Heart right ventricle (tissue), 16 donors: ENCODE measurements at regions not wholly inside any gene's neighbourhood (a gene's known extent, or its start where the extent isn't known, plus 50 kb on each side); places are given as distances from the start of the nearest gene placed in this dataset.

Experiments used
- ATAC-seq, 8 donors: fragments of 200-7000 bp; cut with Tn5 transposase; one replicate each; pipeline ENCODE4 v1.9.1; 2020; ENCODE audit warnings: mild to moderate bottlenecking in 8 of 8, moderate library complexity in 8 of 8, moderate number of reproducible peaks in 1 of 8
- DNase-seq, 2 donors: peaks; one replicate each; pipeline ENCODE4 v3.0.0-alpha.2; 2020
- H3K27ac ChIP-seq, 10 donors: fragments of 200-600 bp; sonication (generic) in 2 of 10; one replicate each; pipeline versions ENCODE4 v1.5.0 to v1.8.0; 2020 to 2022; ENCODE audit warnings: mild to moderate bottlenecking in 3 of 10
- H3K27me3 ChIP-seq, 7 donors: fragments of 200-600 bp; one replicate each; pipeline ENCODE4 v1.8.0; 2021 to 2022; ENCODE audit warnings: mild to moderate bottlenecking in 2 of 7
- H3K36me3 ChIP-seq, 9 donors: fragments of 200-600 bp; sonication (generic) in 1 of 9; one replicate each; pipeline versions ENCODE4 v1.5.0 to v1.8.0; 2020 to 2022; ENCODE audit warnings: mild to moderate bottlenecking in 2 of 9
- H3K4me1 ChIP-seq, 9 donors: fragments of 200-600 bp; sonication (generic) in 1 of 9; one replicate each; pipeline versions ENCODE4 v1.5.0 to v1.8.0; 2020 to 2022; ENCODE audit warnings: mild to moderate bottlenecking in 4 of 9
- H3K4me3 ChIP-seq, 10 donors: fragments of 200-600 bp; sonication (generic) in 2 of 10; one replicate each; pipeline versions ENCODE4 v1.5.0 to v1.8.0; 2020 to 2022; ENCODE audit warnings: mild to moderate bottlenecking in 7 of 10, moderate library complexity in 2 of 10
- H3K9me3 ChIP-seq, 11 donors: fragments of 200-600 bp in 10 of 11; sonication (generic) in 2 of 11; one replicate each; pipeline versions ENCODE4 v1.5.0 to v1.8.0; 2013 to 2022; ENCODE audit warnings: mild to moderate bottlenecking in 2 of 11, control low read depth in 1 of 11, moderate library complexity in 1 of 11
- WGBS, 2 donors: extraction: QIAGEN DNeasy Blood & Tissue Kit; methylation state at CpG; one replicate each; pipeline ENCODE4 v1.1.7; 2013; ENCODE audit warnings: inconsistent platforms in 1 of 2; 5-methylcytosine and 5-hydroxymethylcytosine counted together
- intact Hi-C, 10 donors: fragments of 100-400 bp; cut with DNase I; formaldehyde crosslinking; loops; one replicate each; pipeline versions ENCODE4 v1.11.1 to v1.14.2; 2022
- TF ChIP-seq, protein P1 (sequence below), 9 donors: fragments of 200-600 bp; sonication (generic) in 2 of 9; IDR thresholded peaks; one replicate each; pipeline versions ENCODE4 v1.5.0 to v1.8.0; 2021 to 2022; ENCODE audit warnings: antibody characterized with exemption in 9 of 9, mild to moderate bottlenecking in 5 of 9, moderate library complexity in 1 of 9
- donor health status: Arrhythmogenic right ventricular cardiomyopathy.
- donor health status: ischemic (EF 13 %, LVEDD 7.1; RV severe dilation, severe dysfunction).
- donor health status: healthy with polysubstance abuse.
- donor health status: DM: no; HTN: yes; CAD: no.
- donor health status: DM: no; HTN: no; CAD: no.
- donor health status: ischemic (EF 25% LVEDD 6.9; RV normal size, moderate dysfunction).
- donor health status: ischemic (EF 25% LVEDD 5.7; RV mildly dilated, moderate dysfunction).
- donor health status: healthy.
- donor health status: DM: yes; HTN: yes; CAD: no.
- donor health status: Ischemic cardiomyopathy.
- donor health status: ischemic (EF 35%, LVEDD 5.7; RV mildly dilated, moderate dysfunction).
- donor health status: nonischemic (EF 11% LVEDD 7.7; RV severe dilation, severe dysfunction).
- donor health status: DM: yes; HTN: yes; CAD: no.
- donor health status: PGD.
- donor health status: ischemic (EF 29% LVEDD 5.4; RV normal size, mild dysfunction).
- donor health status: nonischemic (EF 23%, LVEDD 6.1; RV moderate dilation, normal function).

GRCh38 chr6:106752641-106753040 is 123.3 kb downstream of the QRSL1 start:
- intact Hi-C loops, result no loop called here
- 65 to 74% methylated on average over 4 of the region's 4 CpGs for WGBS, 2 donors
- no peak overlapping the region for H3K4me3 ChIP-seq
- H3K27ac ChIP-seq, result no peak overlapping the region
- H3K9me3 ChIP-seq, result no peaks in the 10 kb centered on the region
- TF ChIP-seq, protein P1, sequence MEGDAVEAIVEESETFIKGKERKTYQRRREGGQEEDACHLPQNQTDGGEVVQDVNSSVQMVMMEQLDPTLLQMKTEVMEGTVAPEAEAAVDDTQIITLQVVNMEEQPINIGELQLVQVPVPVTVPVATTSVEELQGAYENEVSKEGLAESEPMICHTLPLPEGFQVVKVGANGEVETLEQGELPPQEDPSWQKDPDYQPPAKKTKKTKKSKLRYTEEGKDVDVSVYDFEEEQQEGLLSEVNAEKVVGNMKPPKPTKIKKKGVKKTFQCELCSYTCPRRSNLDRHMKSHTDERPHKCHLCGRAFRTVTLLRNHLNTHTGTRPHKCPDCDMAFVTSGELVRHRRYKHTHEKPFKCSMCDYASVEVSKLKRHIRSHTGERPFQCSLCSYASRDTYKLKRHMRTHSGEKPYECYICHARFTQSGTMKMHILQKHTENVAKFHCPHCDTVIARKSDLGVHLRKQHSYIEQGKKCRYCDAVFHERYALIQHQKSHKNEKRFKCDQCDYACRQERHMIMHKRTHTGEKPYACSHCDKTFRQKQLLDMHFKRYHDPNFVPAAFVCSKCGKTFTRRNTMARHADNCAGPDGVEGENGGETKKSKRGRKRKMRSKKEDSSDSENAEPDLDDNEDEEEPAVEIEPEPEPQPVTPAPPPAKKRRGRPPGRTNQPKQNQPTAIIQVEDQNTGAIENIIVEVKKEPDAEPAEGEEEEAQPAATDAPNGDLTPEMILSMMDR (IDR thresholded peaks at IDR 0.05), result no peak
- ATAC-seq, result no peak
- H3K4me1 ChIP-seq, result no peaks in the 10 kb centered on the region
- H3K36me3 ChIP-seq, result no peaks in the 10 kb centered on the region
- no peak for DNase-seq
- peaks cover 0 to 4% (median 0%) of the 10 kb centered on the region in 7 donors for H3K27me3 ChIP-seq

GRCh38 chr6:106751501-106752252 is 122.3 kb downstream of the QRSL1 start:
- H3K4me3 ChIP-seq, result no peak overlapping the region
- H3K27ac ChIP-seq, result no peak overlapping the region
- no peaks in the 10 kb centered on the region for H3K36me3 ChIP-seq
- ATAC-seq (no peak), DNase-seq (no peak)
- 82 to 84% methylated on average over 6 of the region's 6 CpGs for WGBS, 2 donors
- no peaks in the 10 kb centered on the region for H3K9me3 ChIP-seq
- TF ChIP-seq, protein P1 (IDR thresholded peaks at IDR 0.05), result no peak
- peaks cover 0 to 4% (median 0%) of the 10 kb centered on the region in 7 donors for H3K27me3 ChIP-seq
- no peaks in the 10 kb centered on the region for H3K4me1 ChIP-seq
- intact Hi-C loops, result no loop called here

DNA sequence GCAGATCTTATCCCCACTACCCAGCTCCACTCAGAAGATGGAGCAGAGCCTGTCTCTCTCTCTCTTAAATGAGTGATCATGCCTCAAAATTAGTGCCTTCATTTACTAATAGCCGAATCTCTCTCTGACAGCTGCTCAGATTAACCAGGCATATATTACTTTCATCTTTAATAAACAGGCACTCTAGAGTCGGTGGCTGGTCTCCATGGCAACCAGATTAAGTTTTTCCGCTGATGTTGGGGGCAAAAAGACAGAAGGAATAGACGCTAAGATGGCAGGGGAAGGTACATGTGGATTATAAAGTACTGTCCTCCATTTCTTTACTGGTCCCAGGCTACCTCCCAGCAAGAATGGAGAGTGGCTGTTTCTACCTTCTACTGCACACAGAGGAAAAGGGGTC is 121.6 kb downstream of the QRSL1 start:
- Histone ChIP-seq H3K27ac (no peak overlapping the region), H3K9me3 (no peaks in the 10 kb centered on the region), H3K4me3 (no peak overlapping the region), H3K4me1 (no peaks in the 10 kb centered on the region), H3K27me3 (peaks cover 0 to 4% (median 0%) of the 10 kb centered on the region in 7 donors), H3K36me3 (no peaks in the 10 kb centered on the region)
- intact Hi-C loops, result no loop called here
- WGBS, 2 donors, result 52 to 65% methylated on average over 4 of the region's 4 CpGs
- DNase-seq, result no peak
- no peak for ATAC-seq
- TF ChIP-seq, protein P1 (IDR thresholded peaks at IDR 0.05), result no peak

DNA sequence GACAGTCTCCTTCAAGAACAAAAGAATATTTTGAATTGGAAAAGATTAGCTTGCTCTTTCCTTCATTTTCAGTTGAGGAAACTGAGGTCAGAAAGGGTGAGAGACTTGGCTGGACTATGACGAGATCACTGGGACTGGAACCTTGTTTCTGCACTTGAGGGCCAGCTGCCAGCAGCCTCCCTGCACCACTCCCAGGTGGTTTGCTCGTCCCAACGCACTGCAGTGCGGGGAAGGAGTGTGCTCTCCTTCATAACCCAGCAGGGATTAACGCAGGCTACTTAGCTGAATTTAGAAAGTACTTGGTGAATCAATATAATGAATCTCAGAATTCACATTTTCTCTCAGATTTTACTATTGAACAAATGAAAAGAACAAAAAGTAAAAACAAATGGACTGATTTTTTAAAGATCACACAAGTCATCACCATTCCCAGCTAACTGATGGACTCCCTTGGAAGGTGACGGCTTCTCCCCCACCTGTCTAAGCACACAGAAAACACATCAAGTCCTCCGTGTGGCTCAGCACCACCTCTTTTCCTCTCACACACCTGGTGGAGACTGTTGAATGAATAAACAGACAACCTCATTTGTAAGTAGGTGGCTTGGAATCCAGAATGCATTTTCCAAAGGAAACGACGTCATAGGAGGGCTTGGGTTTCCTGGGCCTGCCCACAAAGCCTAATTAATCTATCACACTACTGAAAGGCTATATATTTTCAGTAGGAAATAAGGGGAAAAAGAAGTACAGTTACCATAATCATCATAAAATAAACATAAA is 121.0 kb downstream of the QRSL1 start:
- Histone ChIP-seq H3K4me3 (no peak overlapping the region), H3K27me3 (peaks cover 0 to 4% (median 0%) of the 10 kb centered on the region in 7 donors), H3K36me3 (no peaks in the 10 kb centered on the region), H3K9me3 (no peaks in the 10 kb centered on the region), H3K4me1 (no peaks in the 10 kb centered on the region), H3K27ac (no peak overlapping the region)
- 50 to 58% methylated on average over 9 of the region's 9 CpGs for WGBS, 2 donors
- DNase-seq, result no peak
- ATAC-seq, result no peak
- TF ChIP-seq, protein P1 (IDR thresholded peaks at IDR 0.05), result no peak
- intact Hi-C loops, result no loop called here
